ENCODE measurements at regions not wholly inside any gene's neighbourhood (a gene's known extent, or its start where the extent isn't known, plus 50 kb on each side); places are given as distances from the start of the nearest gene placed in this dataset.

DNA sequence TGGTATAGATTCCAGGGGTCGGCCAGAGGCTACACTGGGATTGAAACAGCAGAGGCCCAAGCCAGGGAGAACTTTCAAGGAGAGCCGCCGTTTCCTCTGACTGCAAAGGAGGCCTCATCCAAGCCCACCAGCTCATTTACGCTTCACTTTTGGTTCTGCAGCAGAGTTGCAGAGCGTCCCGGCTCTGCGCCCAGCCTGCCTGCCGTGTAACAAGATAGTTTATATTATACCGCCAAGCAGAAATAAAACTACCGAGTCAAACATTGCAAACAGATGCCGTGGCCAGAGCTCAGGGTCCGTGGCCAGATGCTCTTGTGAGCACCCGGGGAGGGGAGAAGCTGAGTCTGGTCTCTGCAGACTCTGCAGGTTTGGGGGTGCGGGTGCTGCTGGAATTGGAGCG lies 60.7 kb upstream of the TBX3 start:
- Histone ChIP-seq H3K27ac (ENCODE audit: low read depth, low read length) (no peak overlapping the region), H3K4me3 (ENCODE audit: extremely low read depth in 1 of 4, insufficient read depth in 2 of 4, low read depth in 3 of 4, low read length in 4 of 4) (no peak overlapping the region), H3K27me3 (replicated peaks in 1 of 4; ENCODE audit: control insufficient read depth in 3 of 4, extremely low read depth in 1 of 4, insufficient read depth in 3 of 4, low read length in 3 of 4) (no peaks in the 10 kb centered on the region), H3K23ac (ENCODE audit: insufficient read length) (no peak overlapping the region), H3K18ac (ENCODE audit: extremely low read depth, low read length) (no peak overlapping the region), H3K9me3 (ENCODE audit: insufficient read depth in 2 of 2, low read depth in 1 of 2, low read length in 1 of 2) (no peaks in the 10 kb centered on the region), H3K79me1 (ENCODE audit: low read depth, low read length) (no peaks in the 10 kb centered on the region), H3K4me2 (ENCODE audit: insufficient read depth in 1 of 2, low read depth in 2 of 2, low read length in 2 of 2) (no peak overlapping the region), H2BK12ac (ENCODE audit: low read depth, low read length) (no peak overlapping the region), H4K8ac (ENCODE audit: extremely low read depth, insufficient read depth, low read length) (no peak overlapping the region), H3K23me2 (ENCODE audit: low read depth, low read length) (no peaks in the 10 kb centered on the region; the same call in 1 of the 2 replicates), H2BK20ac (ENCODE audit: low read length) (no peak overlapping the region), H4K5ac (ENCODE audit: insufficient read length, low read depth, low read length) (no peak overlapping the region), H3K36me3 (ENCODE audit: control insufficient read depth in 2 of 4, insufficient read depth in 4 of 4, low read length in 3 of 4) (no peaks in the 10 kb centered on the region), H3K56ac (replicated peaks; ENCODE audit: insufficient read length, low read depth, low read length) (no peak overlapping the region), H4K20me1 (replicated peaks in 1 of 2; ENCODE audit: control insufficient read depth in 1 of 2, insufficient read depth in 2 of 2, low read length in 2 of 2) (no peaks in the 10 kb centered on the region), H2AK5ac (ENCODE audit: low read depth, low read length) (no peak overlapping the region), H2AFZ (ENCODE audit: low read length) (no peak overlapping the region), H3K4ac (replicated peaks; ENCODE audit: insufficient read length, low read depth, low read length) (no peak overlapping the region), H2BK15ac (ENCODE audit: low read length) (no peak overlapping the region), H2BK5ac (ENCODE audit: low read depth, low read length) (no peak overlapping the region), H3K9ac (replicated peaks in 1 of 4; ENCODE audit: extremely low read depth in 1 of 4, low read depth in 3 of 4, low read length in 3 of 4) (no peak overlapping the region), H3K79me2 (ENCODE audit: control insufficient read depth in 1 of 2, insufficient read depth in 2 of 2, low read length in 2 of 2) (no peaks in the 10 kb centered on the region), H3K4me1 (replicated peaks in 1 of 4; ENCODE audit: control insufficient read depth in 3 of 4, insufficient read depth in 4 of 4, low read length in 3 of 4) (peaks cover 0 to 9% (median 6%) of the 10 kb centered on the region in 4 experiments; a peak in 6 of 7 replicates), H3K14ac (ENCODE audit: insufficient read length) (no peak overlapping the region), H2BK120ac (replicated peaks; ENCODE audit: low read depth, low read length) (no peak overlapping the region), H4K91ac (replicated peaks; ENCODE audit: insufficient read length, low read length) (no peak overlapping the region)
- ChIA-PET POLR2A (ENCODE audit: partially characterized antibody) (no interaction called here), CTCF (ENCODE audit: partially characterized antibody) (no interaction called here)
- DNase-seq (ENCODE audit: low read depth in 1 of 2, low spot score in 2 of 2) (no peak), FAIRE-seq (no peak)
- 88% methylated on average over 15 of the region's 15 CpGs; no CpG with 5 or more reads in 1 of the 2 experiments for WGBS, 2 experiments (ENCODE audit: extremely low coverage in 1 of 2, insufficient coverage in 1 of 2, insufficient read length in 1 of 2, insufficient replicate concordance in 2 of 2, low coverage in 1 of 2, low lambda C conversion rate in 2 of 2, missing lambda C conversion rate in 1 of 2)
- TF ChIP-seq SAP30 (IDR thresholded peaks at IDR 0.05; ENCODE audit: insufficient read depth, insufficient replicate concordance, low read length) (no peak), JUN (IDR thresholded peaks at IDR 0.05; ENCODE audit: low read depth, low read length) (no peak), EZH2 (IDR thresholded peaks at IDR 0.05; ENCODE audit: low read depth, low read length, severe bottlenecking) (no peak), CEBPB (IDR thresholded peaks at IDR 0.05; ENCODE audit: low read depth, low read length) (no peak), CTCF (IDR thresholded peaks at IDR 0.05; ENCODE audit: control extremely low read depth in 1 of 3, insufficient read depth in 1 of 3, low read depth in 1 of 3, low read length in 3 of 3) (no peak), SIN3A (conservative IDR thresholded peaks at IDR 0.05 in 1 of 2, IDR thresholded peaks at IDR 0.05 in 1 of 2; ENCODE audit: low read depth in 1 of 2, low read length in 2 of 2) (no peak), KDM1A (IDR thresholded peaks at IDR 0.05; ENCODE audit: borderline replicate concordance, low read length) (no peak), CHD2 (IDR thresholded peaks at IDR 0.05; ENCODE audit: low read length) (no peak), SIRT6 (IDR thresholded peaks at IDR 0.05; ENCODE audit: low read length) (no peak), KDM4A (IDR thresholded peaks at IDR 0.05; ENCODE audit: low read depth, low read length, severe bottlenecking) (no peak)
- TF ChIP-seq, protein P1, sequence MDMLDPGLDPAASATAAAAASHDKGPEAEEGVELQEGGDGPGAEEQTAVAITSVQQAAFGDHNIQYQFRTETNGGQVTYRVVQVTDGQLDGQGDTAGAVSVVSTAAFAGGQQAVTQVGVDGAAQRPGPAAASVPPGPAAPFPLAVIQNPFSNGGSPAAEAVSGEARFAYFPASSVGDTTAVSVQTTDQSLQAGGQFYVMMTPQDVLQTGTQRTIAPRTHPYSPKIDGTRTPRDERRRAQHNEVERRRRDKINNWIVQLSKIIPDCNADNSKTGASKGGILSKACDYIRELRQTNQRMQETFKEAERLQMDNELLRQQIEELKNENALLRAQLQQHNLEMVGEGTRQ (IDR thresholded peaks at IDR 0.05; ENCODE audit: low read length), result no peak

All from H1 (cell line).